SU-DHL-6 (cell line): ENCODE measurements at regions not wholly inside any gene's neighbourhood (a gene's known extent, or its start where the extent isn't known, plus 50 kb on each side); places are given as distances from the start of the nearest gene placed in this dataset.

Source experiments
- H2AFZ ChIP-seq: fragments of 200-600 bp; sonication (generic); 2 replicates; pipeline ENCODE4 v1.6.1; 2014; ENCODE audit warnings: low read depth, mild to moderate bottlenecking, moderate library complexity, mixed read lengths, antibody characterized with exemption, low read length; ENCODE audit not compliant: severe bottlenecking
- H3F3A ChIP-seq: fragments of 200-600 bp; shearing (Covaris generic); 2 replicates; pipeline ENCODE4 v1.6.0; 2016; ENCODE audit warnings: antibody characterized with exemption, mild to moderate bottlenecking; ENCODE audit not compliant: insufficient read depth
- H3K27ac ChIP-seq: fragments of 200-600 bp; sonication (generic); 2 replicates; pipeline ENCODE4 v1.5.1; 2016; ENCODE audit warnings: low read depth, mild to moderate bottlenecking, low read length, moderate library complexity, mixed read lengths
- H3K27me3 ChIP-seq: fragments of 200-600 bp; sonication (generic), shearing (Covaris generic); 2 replicates; pipeline ENCODE4 v1.6.0; 2014; ENCODE audit warnings: mild to moderate bottlenecking, low read length
- H3K36me3 ChIP-seq: fragments of 200-600 bp; sonication (generic); 2 replicates; pipeline ENCODE4 v1.6.1; 2014; ENCODE audit warnings: mild to moderate bottlenecking, low read length, mixed read lengths
- H3K4me2 ChIP-seq: fragments of 300-600, 200-600 bp; shearing (Covaris generic), sonication (generic); 2 replicates; pipeline ENCODE4 v1.6.0; 2014; ENCODE audit warnings: low read length, low read depth, mild to moderate bottlenecking; ENCODE audit not compliant: poor library complexity, severe bottlenecking
- H3K4me3 ChIP-seq: fragments of 200-600 bp; sonication (generic); 2 replicates; pipeline ENCODE4 v1.5.1; 2014; ENCODE audit warnings: antibody characterized with exemption, low read length, mild to moderate bottlenecking, mixed read lengths; ENCODE audit not compliant: insufficient read depth, poor library complexity, severe bottlenecking
- H3K79me2 ChIP-seq: fragments of 200-600 bp; sonication (generic); 2 replicates; pipeline ENCODE4 v1.6.1; 2014; ENCODE audit warnings: mild to moderate bottlenecking, low read length, moderate library complexity; ENCODE audit not compliant: insufficient read depth
- H3K9ac ChIP-seq: fragments of 200-600 bp; sonication (generic); 2 replicates; pipeline ENCODE4 v1.7.0; 2014; ENCODE audit warnings: mild to moderate bottlenecking, low read length
- H3K9me2 ChIP-seq: fragments of 200-600 bp; sonication (generic); replicated peaks from 2 replicates; pipeline ENCODE4 v1.6.1; 2014; ENCODE audit warnings: low read length; ENCODE audit not compliant: insufficient read depth
- H3K9me3 ChIP-seq: fragments of 200-600 bp; sonication (generic); 2 replicates; pipeline ENCODE4 v1.6.1; 2014; ENCODE audit warnings: low read length, mixed read lengths; ENCODE audit not compliant: insufficient read depth
- H4K20me1 ChIP-seq: fragments of 200-600 bp; sonication (generic); 2 replicates; pipeline ENCODE4 v1.6.1; 2014; ENCODE audit warnings: low read depth, mild to moderate bottlenecking, antibody characterized with exemption, low read length, moderate library complexity, mixed read lengths
- EZH2phosphoT487 ChIP-seq: fragments of 200-600 bp; sonication (generic), shearing (Covaris generic); conservative IDR thresholded peaks from 2 replicates; pipeline ENCODE4 v1.6.1; 2018; ENCODE audit warnings: mild to moderate bottlenecking, antibody characterized with exemption, low read length, moderate library complexity, mixed read lengths
- TF ChIP-seq, protein P1 (sequence below): fragments of 200-600 bp; sonication (generic); IDR thresholded peaks from one replicate; pipeline ENCODE4 v1.5.1; 2017; ENCODE audit warnings: antibody characterized with exemption, mild to moderate bottlenecking, low read length, moderate library complexity; ENCODE audit not compliant: insufficient read depth, poor library complexity, severe bottlenecking

DNA sequence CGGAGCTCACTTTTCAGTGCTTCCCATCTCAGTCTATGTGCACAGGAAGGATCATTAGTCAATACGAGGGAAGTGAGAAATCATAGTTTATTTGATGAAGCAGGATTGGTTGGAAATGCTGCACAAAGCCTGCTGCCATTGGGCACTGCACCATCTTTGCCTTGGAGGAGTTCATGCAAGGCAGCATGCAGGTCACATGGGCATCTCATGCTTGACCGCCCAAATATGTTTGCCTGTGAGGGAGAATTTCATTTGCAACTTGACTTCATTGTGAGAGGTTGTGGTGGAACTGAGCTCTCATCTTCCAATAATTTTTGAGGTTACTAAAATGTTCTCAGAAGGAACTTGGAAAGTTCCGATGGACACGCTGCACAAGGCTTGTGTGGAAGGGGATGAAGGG lies 83.9 kb upstream of the SYNDIG1 start:
- Histone ChIP-seq H2AFZ (no peak overlapping the region), H3K9me2 (no peaks in the 10 kb centered on the region)
- TF ChIP-seq EZH2phosphoT487: no peak
- TF ChIP-seq, protein P1, sequence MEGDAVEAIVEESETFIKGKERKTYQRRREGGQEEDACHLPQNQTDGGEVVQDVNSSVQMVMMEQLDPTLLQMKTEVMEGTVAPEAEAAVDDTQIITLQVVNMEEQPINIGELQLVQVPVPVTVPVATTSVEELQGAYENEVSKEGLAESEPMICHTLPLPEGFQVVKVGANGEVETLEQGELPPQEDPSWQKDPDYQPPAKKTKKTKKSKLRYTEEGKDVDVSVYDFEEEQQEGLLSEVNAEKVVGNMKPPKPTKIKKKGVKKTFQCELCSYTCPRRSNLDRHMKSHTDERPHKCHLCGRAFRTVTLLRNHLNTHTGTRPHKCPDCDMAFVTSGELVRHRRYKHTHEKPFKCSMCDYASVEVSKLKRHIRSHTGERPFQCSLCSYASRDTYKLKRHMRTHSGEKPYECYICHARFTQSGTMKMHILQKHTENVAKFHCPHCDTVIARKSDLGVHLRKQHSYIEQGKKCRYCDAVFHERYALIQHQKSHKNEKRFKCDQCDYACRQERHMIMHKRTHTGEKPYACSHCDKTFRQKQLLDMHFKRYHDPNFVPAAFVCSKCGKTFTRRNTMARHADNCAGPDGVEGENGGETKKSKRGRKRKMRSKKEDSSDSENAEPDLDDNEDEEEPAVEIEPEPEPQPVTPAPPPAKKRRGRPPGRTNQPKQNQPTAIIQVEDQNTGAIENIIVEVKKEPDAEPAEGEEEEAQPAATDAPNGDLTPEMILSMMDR: no peak

DNA sequence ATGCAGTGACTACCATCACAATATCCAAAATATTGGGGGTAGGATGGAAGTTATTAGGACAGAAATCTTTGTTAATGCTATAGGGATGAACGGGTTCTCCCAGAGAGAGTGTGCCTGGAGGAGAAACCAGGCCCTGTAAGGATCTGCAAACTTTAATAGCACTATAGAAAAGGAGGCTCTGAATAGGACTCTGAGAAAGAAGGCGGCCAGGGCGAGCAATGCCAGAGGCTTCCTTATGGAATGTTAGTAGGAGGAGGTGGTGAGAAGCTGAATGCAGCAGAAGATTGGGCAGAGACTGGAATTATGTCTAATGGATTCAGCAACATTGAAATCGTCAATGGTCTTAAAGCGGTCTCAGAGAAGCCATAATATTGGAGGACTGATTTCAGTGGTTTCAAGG lies 84.6 kb upstream of the SYNDIG1 start:
- no peaks in the 10 kb centered on the region for H3F3A ChIP-seq

More for the DNA sequence above, 83.9 kb upstream of the SYNDIG1 start:
- Histone ChIP-seq H3K4me3 (no peak overlapping the region), H4K20me1 (no peaks in the 10 kb centered on the region), H3K9ac (no peak overlapping the region), H3K9me3 (no peaks in the 10 kb centered on the region), H3F3A (no peaks in the 10 kb centered on the region), H3K36me3 (no peaks in the 10 kb centered on the region), H3K27me3 (no peaks in the 10 kb centered on the region), H3K79me2 (no peaks in the 10 kb centered on the region), H3K4me2 (no peak overlapping the region), H3K27ac (no peak overlapping the region)

DNA sequence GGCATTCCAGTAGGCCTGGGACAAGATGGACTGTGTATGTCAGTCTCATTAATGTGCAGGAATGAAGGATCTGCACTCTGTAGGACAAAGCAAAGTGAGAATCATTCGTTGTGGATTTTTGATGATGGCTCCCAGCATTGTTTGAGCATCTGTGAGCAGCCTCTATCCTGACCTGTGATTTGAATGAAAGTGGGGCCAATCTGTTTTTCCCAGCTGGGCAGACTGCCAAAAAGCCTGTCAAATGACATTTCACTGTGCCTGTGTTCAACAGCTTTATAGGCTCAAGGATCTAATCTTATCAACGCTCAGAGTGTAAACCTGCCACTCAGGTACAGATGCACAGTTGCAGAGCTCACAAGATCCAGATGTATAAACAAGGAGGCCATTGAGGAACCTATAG lies 86.7 kb upstream of the SYNDIG1 start:
- Histone ChIP-seq H3K4me2 (no peak overlapping the region), H3K36me3 (no peaks in the 10 kb centered on the region), H3K79me2 (no peaks in the 10 kb centered on the region), H2AFZ (no peak overlapping the region), H3K9me3 (no peaks in the 10 kb centered on the region), H3K27ac (no peak overlapping the region), H3F3A (no peaks in the 10 kb centered on the region), H4K20me1 (no peaks in the 10 kb centered on the region), H3K27me3 (no peaks in the 10 kb centered on the region), H3K9me2 (no peaks in the 10 kb centered on the region), H3K9ac (no peak overlapping the region), H3K4me3 (no peak overlapping the region)
- no peak for TF ChIP-seq EZH2phosphoT487
- TF ChIP-seq, protein P1: no peak

More for the DNA sequence above, 84.6 kb upstream of the SYNDIG1 start:
- Histone ChIP-seq H3K4me3 (no peak overlapping the region), H3K4me2 (no peak overlapping the region), H3K9ac (no peak overlapping the region), H2AFZ (no peak overlapping the region), H3K79me2 (no peaks in the 10 kb centered on the region), H3K9me3 (no peaks in the 10 kb centered on the region), H4K20me1 (no peaks in the 10 kb centered on the region), H3K27ac (no peak overlapping the region), H3K27me3 (no peaks in the 10 kb centered on the region), H3K36me3 (no peaks in the 10 kb centered on the region), H3K9me2 (no peaks in the 10 kb centered on the region)
- TF ChIP-seq, protein P1: no peak
- no peak for TF ChIP-seq EZH2phosphoT487
